ENCODE measurements at regions not wholly inside any gene's neighbourhood (a gene's known extent, or its start where the extent isn't known, plus 50 kb on each side); places are given as distances from the start of the nearest gene placed in this dataset.

DNA sequence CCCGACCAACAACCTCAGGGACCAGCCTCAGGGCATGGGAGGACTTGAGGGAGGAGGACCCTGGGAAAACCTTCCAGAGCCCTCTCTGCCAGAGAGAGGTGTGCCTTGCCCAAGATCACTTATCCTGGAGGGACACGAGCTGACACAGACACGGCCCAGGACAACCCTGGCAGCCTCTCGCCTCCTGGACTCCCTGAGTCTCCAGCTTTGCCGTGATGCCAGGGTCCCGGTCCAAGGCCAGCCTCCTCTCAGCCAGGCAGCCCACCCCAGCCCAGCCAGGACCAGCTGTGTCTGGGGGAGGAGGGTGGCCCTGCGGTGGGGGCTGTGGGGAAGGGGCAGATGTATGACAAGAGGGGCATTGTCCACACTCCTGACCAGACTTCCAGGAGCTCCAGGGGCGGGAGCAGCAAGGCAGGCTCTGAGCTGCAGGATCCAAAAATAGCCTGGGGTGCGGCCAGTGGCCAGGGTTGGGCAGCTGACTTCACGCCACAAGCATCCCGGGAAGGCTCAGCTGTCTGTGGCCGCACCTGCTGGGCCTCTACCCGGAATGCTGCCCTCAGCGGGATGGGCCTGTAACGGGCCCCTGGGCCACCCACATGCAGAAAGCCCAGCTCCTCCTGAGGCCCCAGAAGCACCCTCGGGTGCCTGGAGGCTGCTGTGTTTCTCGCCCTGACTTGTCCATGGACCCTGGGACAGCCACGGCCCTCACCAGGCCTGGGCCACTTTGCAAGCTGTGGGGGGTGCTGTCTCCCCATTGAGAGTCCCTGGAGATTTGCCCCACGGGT, 65.5 kb upstream of the GPC1 start:
- no peak overlapping the region for H3K27ac ChIP-seq
- TF ChIP-seq, protein P1, sequence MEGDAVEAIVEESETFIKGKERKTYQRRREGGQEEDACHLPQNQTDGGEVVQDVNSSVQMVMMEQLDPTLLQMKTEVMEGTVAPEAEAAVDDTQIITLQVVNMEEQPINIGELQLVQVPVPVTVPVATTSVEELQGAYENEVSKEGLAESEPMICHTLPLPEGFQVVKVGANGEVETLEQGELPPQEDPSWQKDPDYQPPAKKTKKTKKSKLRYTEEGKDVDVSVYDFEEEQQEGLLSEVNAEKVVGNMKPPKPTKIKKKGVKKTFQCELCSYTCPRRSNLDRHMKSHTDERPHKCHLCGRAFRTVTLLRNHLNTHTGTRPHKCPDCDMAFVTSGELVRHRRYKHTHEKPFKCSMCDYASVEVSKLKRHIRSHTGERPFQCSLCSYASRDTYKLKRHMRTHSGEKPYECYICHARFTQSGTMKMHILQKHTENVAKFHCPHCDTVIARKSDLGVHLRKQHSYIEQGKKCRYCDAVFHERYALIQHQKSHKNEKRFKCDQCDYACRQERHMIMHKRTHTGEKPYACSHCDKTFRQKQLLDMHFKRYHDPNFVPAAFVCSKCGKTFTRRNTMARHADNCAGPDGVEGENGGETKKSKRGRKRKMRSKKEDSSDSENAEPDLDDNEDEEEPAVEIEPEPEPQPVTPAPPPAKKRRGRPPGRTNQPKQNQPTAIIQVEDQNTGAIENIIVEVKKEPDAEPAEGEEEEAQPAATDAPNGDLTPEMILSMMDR (conservative IDR thresholded peaks at IDR 0.05), result no peak

DNA sequence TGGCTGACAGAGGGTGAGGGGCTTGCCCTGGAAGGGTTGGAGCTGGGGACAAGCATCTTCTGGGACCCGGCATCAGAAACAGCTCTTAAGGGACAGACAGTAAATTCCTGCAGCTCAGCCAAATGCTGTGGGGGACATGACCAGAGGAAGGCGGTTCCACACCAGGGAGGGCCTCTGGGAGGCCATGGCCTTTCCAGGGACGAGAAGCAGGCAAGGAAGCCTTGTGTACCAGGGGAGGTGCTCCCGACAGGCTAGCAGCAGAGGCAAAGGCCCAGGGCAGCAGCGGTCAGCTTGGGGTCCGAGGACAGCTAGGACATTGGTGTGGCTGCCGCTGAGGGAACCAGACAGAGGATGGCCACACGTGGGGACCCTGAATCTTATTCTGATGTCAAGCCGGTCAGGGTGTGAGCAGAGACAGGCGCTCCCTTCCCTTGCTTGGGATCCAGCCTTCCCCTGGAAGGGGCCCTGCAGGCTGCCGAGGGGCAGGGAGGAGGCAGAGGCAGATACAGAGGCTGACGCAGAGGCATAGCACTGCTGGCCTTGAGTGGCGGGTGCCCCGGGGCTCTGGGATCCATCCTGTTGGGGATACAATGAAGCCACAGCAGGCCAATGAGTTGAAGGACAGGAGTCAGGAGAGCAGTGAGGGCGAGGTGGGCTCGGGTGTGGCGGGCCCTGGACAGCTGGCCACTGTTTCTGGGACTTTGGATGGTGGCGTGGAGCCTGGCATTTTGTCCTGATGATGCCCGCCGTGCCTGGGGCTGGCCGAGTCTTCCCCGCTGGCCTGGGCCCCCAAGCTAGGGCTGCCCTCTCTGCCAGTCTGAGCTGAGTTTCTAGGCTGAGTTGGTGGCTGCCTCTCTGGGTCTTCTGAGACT, 64.1 kb upstream of the GPC1 start:
- H3K27ac ChIP-seq, result no peak overlapping the region
- TF ChIP-seq, protein P1 (conservative IDR thresholded peaks at IDR 0.05), result no peak

DNA sequence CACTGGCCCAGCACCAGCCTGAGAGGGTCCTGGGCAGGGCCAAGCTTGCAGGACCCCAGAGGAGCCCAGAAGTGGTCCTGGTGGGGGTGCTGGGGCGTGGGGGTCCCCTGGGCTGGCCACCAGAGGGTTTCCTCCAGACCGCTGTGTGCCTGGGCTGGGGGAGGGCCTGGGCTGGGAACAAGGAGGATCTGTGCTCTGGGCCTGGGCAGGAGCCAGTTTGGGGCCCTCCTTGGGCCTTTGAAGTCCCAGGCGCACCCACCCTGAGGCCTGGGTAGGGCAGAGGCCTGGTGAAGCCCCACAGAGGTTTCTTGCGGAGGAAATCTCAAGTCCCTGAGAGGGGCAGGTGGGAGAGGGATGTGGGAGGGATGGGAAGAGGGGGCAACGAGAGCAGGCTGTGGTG, 63.4 kb upstream of the GPC1 start:
- H3K27ac ChIP-seq, result no peak overlapping the region
- TF ChIP-seq, protein P1 (conservative IDR thresholded peaks at IDR 0.05), result no peak

DNA sequence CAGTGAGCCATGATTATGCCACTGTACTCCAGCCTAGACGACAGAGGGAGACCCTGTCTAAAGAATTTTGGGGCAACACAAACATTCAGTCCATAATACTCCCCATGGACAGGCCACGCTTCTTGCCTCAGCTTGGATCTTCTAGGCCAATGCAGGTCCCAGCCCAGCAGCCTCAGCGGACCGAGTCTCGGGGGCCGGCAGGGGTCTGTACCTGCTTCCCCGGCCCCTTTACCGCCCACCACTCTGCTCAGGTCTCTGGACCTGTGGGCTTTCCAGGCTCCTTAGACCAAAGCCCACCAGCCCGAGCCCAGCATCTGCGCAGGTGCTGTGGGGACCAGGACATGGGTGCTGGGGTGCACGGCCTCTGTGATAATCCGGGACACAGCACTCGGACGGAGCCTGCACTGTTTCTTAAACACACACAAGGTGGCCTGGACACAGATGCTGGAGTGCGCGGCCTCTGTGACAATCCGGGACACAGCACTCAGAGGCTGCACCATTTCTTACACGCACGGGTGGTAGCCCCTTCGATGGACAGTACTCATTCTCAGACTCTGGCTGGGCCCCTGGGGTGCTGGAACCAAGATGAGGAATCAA, 62.1 kb upstream of the GPC1 start:
- TF ChIP-seq, protein P1 (conservative IDR thresholded peaks at IDR 0.05), result no peak
- no peak overlapping the region for H3K27ac ChIP-seq

DNA sequence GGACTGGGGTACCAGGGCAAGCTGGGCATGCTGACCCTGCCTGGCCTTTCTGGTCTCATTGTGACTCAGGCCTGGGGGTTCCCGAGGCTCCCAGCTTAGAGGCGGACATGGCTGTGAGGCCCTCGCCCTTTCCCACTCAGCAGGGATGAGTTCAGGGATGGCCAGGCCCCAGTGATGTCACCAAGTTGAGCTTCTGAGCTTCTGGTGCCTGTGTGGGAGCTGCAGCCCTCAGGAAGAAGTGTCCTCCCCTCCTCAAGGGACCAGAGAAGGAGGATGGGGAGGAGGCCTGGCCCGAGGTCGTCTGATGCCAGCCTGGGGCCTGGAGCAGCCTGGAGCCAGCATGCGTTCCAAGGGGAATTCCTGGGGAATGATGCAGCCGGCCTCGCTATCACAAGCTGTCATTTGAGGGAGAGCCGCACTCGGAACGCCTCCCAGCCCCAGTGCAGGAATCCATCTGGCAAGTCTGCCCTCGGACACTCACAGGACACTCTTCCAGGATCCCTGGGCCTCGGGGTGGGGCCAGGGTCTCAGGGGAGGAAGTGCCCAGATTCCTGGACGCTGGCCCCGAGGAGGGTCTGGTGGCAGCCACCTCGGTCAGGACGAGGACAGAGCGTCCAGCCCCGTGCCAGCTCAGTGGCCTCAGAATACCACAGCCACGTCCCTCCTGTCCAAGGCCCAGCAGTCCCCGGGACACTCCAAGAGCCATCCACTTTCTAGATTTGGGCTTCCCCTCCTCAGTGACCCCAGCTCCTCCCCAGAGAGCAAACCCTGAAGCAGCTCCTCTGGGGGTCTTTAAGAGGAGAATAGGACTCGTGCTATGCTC, 61.2 kb upstream of the GPC1 start:
- TF ChIP-seq, protein P1 (conservative IDR thresholded peaks at IDR 0.05), result no peak

DNA sequence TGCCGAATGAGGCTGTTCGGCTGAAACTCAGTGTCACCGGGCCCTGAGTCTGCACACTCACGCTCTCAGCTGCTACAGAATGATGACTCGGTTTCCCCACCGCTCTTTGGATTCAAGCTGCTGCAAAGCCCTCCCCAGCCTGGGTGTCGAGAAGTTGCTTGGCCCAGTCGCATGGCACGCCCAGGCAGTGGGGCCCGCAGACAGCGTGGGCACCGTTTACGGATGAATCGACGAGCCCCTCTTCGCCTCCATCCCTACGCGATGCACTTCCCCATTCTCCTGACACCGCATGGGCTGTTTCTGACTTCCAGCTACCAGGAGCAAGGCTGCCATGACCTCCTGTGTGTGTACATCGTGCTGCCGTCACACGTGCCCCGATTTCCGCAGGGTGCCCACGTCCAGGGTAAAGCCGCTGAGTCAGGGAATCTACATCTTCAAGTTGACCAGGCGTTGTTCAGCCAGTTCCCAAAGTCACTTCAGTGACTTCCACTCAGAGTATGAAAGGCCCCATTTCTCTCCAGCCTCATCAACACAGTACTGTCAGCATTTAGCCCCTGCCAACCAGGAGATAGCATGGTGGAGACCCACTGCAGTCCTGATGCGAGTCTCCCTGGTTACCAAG, 60.3 kb upstream of the GPC1 start:
- no peak overlapping the region for H3K27ac ChIP-seq
- TF ChIP-seq, protein P1 (conservative IDR thresholded peaks at IDR 0.05), result no peak

More for the DNA sequence above, 61.2 kb upstream of the GPC1 start:
- no peak overlapping the region for H3K27ac ChIP-seq

Data from VCaP (cell line).